Panc1 (cell line): ENCODE measurements at regions not wholly inside any gene's neighbourhood (a gene's known extent, or its start where the extent isn't known, plus 50 kb on each side); places are given as distances from the start of the nearest gene placed in this dataset.

ENCODE experiments used
- ATAC-seq: fragments of 200-7000 bp; cut with Tn5 transposase; 2 replicates; pipeline ENCODE4 v1.9.1; 2020; ENCODE audit warnings: mild to moderate bottlenecking, moderate library complexity
- BruUV-seq: library from RNA; stranded (reverse); fragments of 400-500 nt; replicated peaks from 2 replicates; lab custom pipeline; 2021; lab: Mats Ljungman, UMichigan
- CTCF ChIA-PET: fragments of 300-600 bp; sonication (Branson Sonifier 250); formaldehyde crosslinking; loops from one replicate; lab custom pipeline; 2022; ENCODE audit warnings: antibody characterized with exemption; lab: Charles Lee
- POLR2A ChIA-PET: fragments of 300-600 bp; sonication (Branson Sonifier 250); formaldehyde crosslinking; loops from one replicate; lab custom pipeline; 2022; ENCODE audit warnings: antibody characterized with exemption; lab: Charles Lee
- DNase-seq: peaks from one replicate; pipeline ENCODE4 v3.0.0-alpha.2; 2010; ENCODE audit warnings: low read depth, low spot score
- H3K27ac ChIP-seq: 2 replicates; pipeline ENCODE4 v1.5.1; 2011; ENCODE audit warnings: mild to moderate bottlenecking, low read length, inconsistent platforms
- H3K27me3 ChIP-seq: fragments of 200-500 bp; sonication (Bioruptor generic); 2 replicates; pipeline ENCODE4 v1.6.0; 2014; ENCODE audit warnings: low read length, inconsistent platforms; ENCODE audit not compliant: control insufficient read depth, insufficient read depth
- H3K36me3 ChIP-seq: fragments of 200-500 bp; sonication (Bioruptor generic); 2 replicates; pipeline ENCODE4 v1.5.1; 2014; ENCODE audit warnings: inconsistent platforms, mild to moderate bottlenecking, low read length, moderate library complexity; ENCODE audit not compliant: control insufficient read depth, insufficient read depth
- H3K4me1 ChIP-seq: 2 replicates; pipeline ENCODE4 v1.5.1; 2011; ENCODE audit warnings: inconsistent platforms, mild to moderate bottlenecking, low read length, moderate library complexity; ENCODE audit not compliant: control insufficient read depth, insufficient read depth
- H3K4me3 ChIP-seq, 2 experiments: 2 replicates each; pipeline ENCODE4 v1.5.1; 2011 to 2012; ENCODE audit warnings: low read depth in 2 of 2, low read length in 2 of 2, mild to moderate bottlenecking in 2 of 2, inconsistent platforms in 1 of 2, moderate library complexity in 1 of 2
- H3K9me3 ChIP-seq: fragments of 200-500 bp; sonication (Bioruptor generic); 2 replicates; pipeline ENCODE4 v1.5.1; 2014; ENCODE audit warnings: low read depth, mild to moderate bottlenecking, inconsistent platforms, low read length, moderate library complexity; ENCODE audit not compliant: control insufficient read depth, insufficient read depth
- CTCF ChIP-seq: fragments of 450-650 bp; IDR thresholded peaks from 2 replicates; pipeline ENCODE4 v1.5.1; 2017; ENCODE audit warnings: mild to moderate bottlenecking
- POLR2AphosphoS5 ChIP-seq: IDR thresholded peaks from 2 replicates; pipeline ENCODE4 v1.6.1; 2012; ENCODE audit warnings: mild to moderate bottlenecking, low read depth, low read length, moderate library complexity
- REST ChIP-seq, 2 experiments: IDR thresholded peaks; 2 replicates each; pipeline ENCODE4 v1.6.1; 2011 to 2012; ENCODE audit warnings: low read depth in 2 of 2, control low read depth in 1 of 2, low read length in 1 of 2, mild to moderate bottlenecking in 1 of 2, moderate library complexity in 1 of 2; ENCODE audit not compliant: insufficient read depth in 1 of 2
- SIN3A ChIP-seq: IDR thresholded peaks from 2 replicates; pipeline ENCODE4 v1.6.1; 2012; ENCODE audit warnings: low read depth, mild to moderate bottlenecking, low read length, moderate library complexity, borderline replicate concordance; ENCODE audit not compliant: insufficient read depth
- TCF7L2 ChIP-seq: IDR thresholded peaks from 2 replicates; pipeline ENCODE4 v1.6.1; 2011; ENCODE audit warnings: mild to moderate bottlenecking, low read depth, low read length, inconsistent platforms
- in situ Hi-C: cut with HindIII; loops from 2 replicates; pipeline ENCODE4 v1.10.0; 2016; ENCODE audit warnings: low sequenced_read_pairs, low pct_unique_long_range_greater_than_20kb
- intact Hi-C: fragments of 100-400 bp; cut with micrococcal nuclease; formaldehyde crosslinking; loops from one replicate; pipeline ENCODE4 v1.10.0; 2022; ENCODE audit not compliant: unreplicated experiment

- H3K36me3 ChIP-seq = no peaks in the 10 kb centered on the region
- TF ChIP-seq CTCF (no peak), TCF7L2 (no peak), REST (IDR thresholded peaks at IDR 0.05; ENCODE audit: insufficient read depth in 1 of 2, low read depth in 2 of 2, low read length in 1 of 2) (no peak), SIN3A (no peak), POLR2AphosphoS5 (no peak)
- intact Hi-C loops = no loop called here
- no TSS peak for BruUV-seq
- no peak overlapping the region for H3K27ac ChIP-seq
- H3K4me3 ChIP-seq = no peak overlapping the region
- no peaks in the 10 kb centered on the region for H3K4me1 ChIP-seq
- DNase-seq (no peak), ATAC-seq (no peak)
- in situ Hi-C loops = no loop called here
- H3K9me3 ChIP-seq = no peaks in the 10 kb centered on the region
- ChIA-PET POLR2A (no interaction called here), CTCF (no interaction called here)
- no peaks in the 10 kb centered on the region; the same call in 1 of the 2 replicates for H3K27me3 ChIP-seq
Observed at GRCh38 chr17:36728030-36728991, 126.9 kb downstream of the MRM1 start.

GRCh38 chr17:36730095-36730808 is 128.9 kb downstream of the MRM1 start:
- intact Hi-C loops = no loop called here
- TF ChIP-seq TCF7L2 (no peak), POLR2AphosphoS5 (no peak), REST (IDR thresholded peaks at IDR 0.05; ENCODE audit: insufficient read depth in 1 of 2, low read depth in 2 of 2, low read length in 1 of 2) (no peak), SIN3A (no peak), CTCF (no peak)
- H3K36me3 ChIP-seq = no peaks in the 10 kb centered on the region
- no peak overlapping the region for H3K27ac ChIP-seq
- ChIA-PET POLR2A (no interaction called here), CTCF (no interaction called here)
- H3K27me3 ChIP-seq = no peaks in the 10 kb centered on the region; the same call in 1 of the 2 replicates
- H3K4me3 ChIP-seq = no peak overlapping the region
- ATAC-seq = no peak
- in situ Hi-C loops = no loop called here
- no peak for DNase-seq
- H3K9me3 ChIP-seq = no peaks in the 10 kb centered on the region
- H3K4me1 ChIP-seq = no peaks in the 10 kb centered on the region
- BruUV-seq = no TSS peak
